Left renal cortex interstitium (tissue), 4 donors: ENCODE measurements at regions not wholly inside any gene's neighbourhood (a gene's known extent, or its start where the extent isn't known, plus 50 kb on each side); places are given as distances from the start of the nearest gene placed in this dataset.

Experiments used
- DNase-seq, 4 donors: peaks; one replicate each; pipeline ENCODE4 v3.0.0-alpha.2; 2013; ENCODE audit warnings: low read depth in 4 of 4, low spot score in 2 of 4, missing footprints in 1 of 4

GRCh38 chr6:18335948-18336347 lies 51.2 kb upstream of the RNF144B start:
- DNase-seq: no peak

GRCh38 chr6:18334251-18334650 lies 52.9 kb upstream of the RNF144B start:
- DNase-seq: no peak

GRCh38 chr6:18330548-18331081 lies 56.5 kb upstream of the RNF144B start:
- DNase-seq: no peak

- no peak for DNase-seq
Observed at GRCh38 chr6:18329776-18330175, 57.4 kb upstream of the RNF144B start.

- peak in 1 of 4 donors; percentile 43 for DNase-seq
Observed at GRCh38 chr6:18328540-18328939, 58.6 kb upstream of the RNF144B start.

- DNase-seq: peak in 1 of 4 donors; percentile 23
Observed at GRCh38 chr6:18328070-18328469, 59.1 kb upstream of the RNF144B start.

GRCh38 chr6:18327626-18328025 lies 59.5 kb upstream of the RNF144B start:
- DNase-seq: no peak

GRCh38 chr6:18326980-18327379 lies 60.2 kb upstream of the RNF144B start:
- no peak for DNase-seq

GRCh38 chr6:18326001-18326400 lies 61.1 kb upstream of the RNF144B start:
- DNase-seq: no peak

- no peak for DNase-seq
Observed at GRCh38 chr6:18324706-18325042, 60.3 kb upstream of the DEK start.

GRCh38 chr6:18323935-18324705 lies 59.8 kb upstream of the DEK start:
- DNase-seq: peak in 1 of 4 donors; percentile 46

- DNase-seq: no peak
Observed at GRCh38 chr6:18317850-18318249, 53.5 kb upstream of the DEK start.

GRCh38 chr6:18314317-18314997 lies 50.1 kb upstream of the DEK start:
- no peak for DNase-seq
